SH-SY5Y (cell line): ENCODE measurements at regions not wholly inside any gene's neighbourhood (a gene's known extent, or its start where the extent isn't known, plus 50 kb on each side); places are given as distances from the start of the nearest gene placed in this dataset.

Experiments
- GATA2 ChIP-seq: IDR thresholded peaks from 2 replicates; pipeline ENCODE4 v1.6.1; 2011; ENCODE audit warnings: mild to moderate bottlenecking, low read depth, low read length
- GATA3 ChIP-seq: IDR thresholded peaks from 2 replicates; pipeline ENCODE4 v1.6.1; 2011; ENCODE audit warnings: low read depth, mild to moderate bottlenecking, low read length, moderate library complexity

GRCh38 chr10:20958764-20959163 is 61.7 kb upstream of the NEBL start:
- no peak for TF ChIP-seq GATA2
- no peak for TF ChIP-seq GATA3
